Tongue (tissue), 1 donor: ENCODE measurements at regions not wholly inside any gene's neighbourhood (a gene's known extent, or its start where the extent isn't known, plus 50 kb on each side); places are given as distances from the start of the nearest gene placed in this dataset.
"Not testable (repeated sequence)": the region's sequence is repeated elsewhere in the genome, so short reads cannot be mapped to it uniquely, and the experiment has no call there.

Experiments
- DNase-seq: peaks from one replicate; pipeline ENCODE4 v3.0.0-alpha.2; 2015

DNA sequence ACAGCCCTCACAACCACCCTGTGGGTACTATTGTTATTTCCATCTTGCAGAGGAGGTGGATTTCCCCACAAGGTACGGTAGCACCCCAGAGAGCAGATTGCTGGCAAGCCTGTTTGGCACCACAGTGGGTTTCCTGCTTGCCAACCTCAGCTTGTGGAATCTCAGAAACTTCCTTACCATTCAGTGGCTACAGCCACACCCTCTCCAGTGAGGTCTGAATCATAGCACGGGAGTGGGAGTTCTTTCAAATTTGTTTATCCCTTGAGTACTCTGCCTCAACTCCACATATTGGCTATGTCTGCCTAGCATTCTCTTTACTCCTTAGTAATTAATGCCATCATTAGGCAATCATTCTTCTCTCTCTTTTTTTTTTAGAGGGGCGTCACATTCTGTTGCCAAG, 162.1 kb downstream of the PTPRU start:
- DNase-seq = no peak

DNA sequence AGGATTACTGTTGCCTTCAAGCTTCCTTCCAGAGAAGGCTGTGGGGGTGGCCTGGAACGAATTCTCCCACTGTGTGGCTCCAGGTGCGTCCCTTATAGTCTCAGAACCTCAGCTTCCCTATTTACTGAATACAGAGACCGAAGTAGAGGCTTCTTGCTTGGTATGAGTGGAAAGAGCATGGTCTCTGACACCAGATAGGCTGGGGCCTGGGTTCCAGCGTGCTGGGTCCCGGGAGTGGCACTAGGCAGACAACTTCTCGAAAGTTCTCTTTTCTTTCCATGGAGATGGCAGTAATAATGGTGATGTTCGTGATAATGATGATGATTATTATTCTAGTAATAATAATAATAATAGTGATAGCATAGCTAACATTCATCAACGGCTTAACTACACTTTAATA, 161.7 kb downstream of the PTPRU start:
- DNase-seq = no peak

DNA sequence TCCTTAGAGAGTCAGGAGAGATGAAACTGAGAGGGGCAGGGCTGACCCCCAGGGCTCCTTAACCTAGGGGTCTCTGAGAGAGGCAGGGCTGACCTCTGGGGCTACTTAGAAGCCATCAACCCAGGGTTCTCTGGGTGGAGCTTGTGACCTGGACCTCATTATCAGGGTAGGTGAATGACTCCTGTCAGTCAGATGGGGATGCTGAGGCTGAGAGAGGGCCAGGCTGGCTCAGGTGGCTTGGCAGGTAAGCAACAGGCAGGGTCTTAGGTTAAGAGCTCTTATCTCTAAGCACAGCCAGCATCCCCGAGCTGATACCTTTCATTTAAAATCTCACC, 160.9 kb downstream of the PTPRU start:
- no peak for DNase-seq

DNA sequence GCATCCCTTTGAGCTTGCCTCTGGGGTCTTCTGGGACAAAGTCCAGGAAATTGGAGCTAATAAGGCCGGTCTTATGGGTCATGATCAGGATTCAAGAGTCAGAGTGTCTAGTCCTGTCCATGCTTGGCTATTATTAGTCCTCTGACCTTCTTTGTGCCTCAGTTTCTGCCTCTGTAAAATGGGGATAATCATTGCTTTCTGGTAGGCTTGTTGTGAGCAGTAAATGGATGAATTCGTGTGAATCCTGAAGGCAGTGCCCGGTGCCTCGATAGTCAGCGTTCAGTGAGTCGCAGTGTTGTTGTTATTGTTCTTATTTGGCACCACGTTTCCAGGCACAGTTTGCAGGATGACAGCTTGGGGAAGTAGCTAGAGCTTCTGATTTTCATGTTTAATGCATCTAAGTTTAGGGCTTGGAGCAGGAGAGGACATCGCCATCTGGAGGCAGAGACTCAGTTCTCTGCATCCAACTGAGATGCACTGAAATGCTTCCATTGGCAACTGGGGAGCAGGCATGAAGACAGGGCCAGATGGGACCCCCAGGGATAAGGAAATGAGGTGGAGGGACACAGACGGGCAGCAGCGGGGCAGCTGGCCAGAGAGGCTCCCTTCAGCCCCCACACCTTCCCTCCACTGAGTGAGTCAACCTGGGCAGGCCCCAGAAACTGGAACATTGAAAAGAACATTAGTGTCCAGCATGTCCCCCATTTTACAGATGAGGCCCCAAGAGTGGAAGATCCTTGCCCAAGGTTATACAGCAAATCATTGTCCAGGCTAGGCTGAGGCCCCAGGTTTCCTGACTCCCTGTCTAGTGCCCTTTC, 160.3 kb downstream of the PTPRU start:
- no peak for DNase-seq

DNA sequence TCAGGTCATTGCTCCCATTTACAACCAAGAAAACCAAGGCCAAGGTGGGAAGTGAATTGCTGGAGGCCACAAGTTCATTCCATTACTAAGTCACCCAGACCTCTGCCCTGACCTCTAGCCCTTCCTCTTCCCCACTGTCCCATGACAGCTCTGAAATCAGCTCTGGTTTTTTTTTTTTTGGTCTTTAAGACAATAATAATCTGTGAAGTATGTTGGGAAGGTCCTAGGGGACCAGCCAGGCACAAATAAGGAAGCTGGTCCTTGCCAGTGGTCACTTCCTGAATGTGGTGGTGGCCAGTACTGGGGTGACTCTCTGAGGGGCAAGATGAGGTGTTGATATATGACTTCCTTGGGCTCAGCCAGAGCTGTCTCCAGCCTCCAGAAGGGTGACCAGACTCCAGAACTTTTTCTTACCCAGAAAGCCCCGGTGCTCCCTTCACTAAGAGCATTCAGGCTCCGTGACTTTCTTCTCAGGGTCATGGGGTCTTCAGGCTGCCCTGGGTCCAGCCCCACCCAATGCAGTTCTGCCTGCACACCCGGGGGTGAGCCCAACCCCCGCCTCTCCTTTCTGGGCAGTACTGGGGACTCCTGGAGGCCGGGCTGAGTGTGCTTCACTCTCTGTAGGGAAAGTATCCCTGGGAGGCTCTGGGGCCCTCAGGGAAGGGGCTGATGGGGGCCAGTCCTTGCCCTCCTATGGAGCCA, 159.6 kb downstream of the PTPRU start:
- no peak for DNase-seq

DNA sequence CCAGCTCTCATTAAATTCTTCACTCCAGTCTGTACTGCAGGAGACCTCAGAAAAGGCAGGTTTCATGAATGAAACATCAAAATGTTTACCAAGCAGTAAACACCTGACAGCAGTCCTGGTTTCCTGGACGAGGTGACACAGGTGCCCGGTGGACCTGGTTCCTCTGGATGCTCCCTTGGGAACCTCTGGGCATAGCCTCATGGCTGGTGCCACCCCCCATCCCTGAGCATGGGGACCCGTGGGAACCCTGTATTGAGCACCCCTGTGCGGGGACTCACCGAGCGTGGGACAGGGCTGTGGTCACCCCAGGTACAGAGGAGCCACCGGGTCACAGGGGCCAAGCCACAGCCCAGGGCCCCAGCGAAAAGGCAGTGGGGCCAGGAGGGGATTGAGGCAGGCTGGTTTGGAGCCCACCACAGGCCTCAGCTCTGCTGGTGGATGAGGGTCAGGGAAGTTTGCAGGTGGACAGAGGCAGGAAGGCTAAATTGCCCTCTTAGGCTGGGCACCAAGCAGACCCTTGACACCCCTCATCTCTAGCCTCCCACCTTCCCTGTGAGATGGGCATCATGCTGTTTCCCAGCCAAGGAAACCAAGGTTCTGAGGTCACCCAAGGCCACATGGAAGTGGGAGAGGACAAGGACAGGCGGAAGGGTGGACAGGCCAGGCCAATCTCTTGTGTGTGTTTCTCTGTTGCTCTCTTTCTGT, 158.4 kb downstream of the PTPRU start:
- DNase-seq = no peak

DNA sequence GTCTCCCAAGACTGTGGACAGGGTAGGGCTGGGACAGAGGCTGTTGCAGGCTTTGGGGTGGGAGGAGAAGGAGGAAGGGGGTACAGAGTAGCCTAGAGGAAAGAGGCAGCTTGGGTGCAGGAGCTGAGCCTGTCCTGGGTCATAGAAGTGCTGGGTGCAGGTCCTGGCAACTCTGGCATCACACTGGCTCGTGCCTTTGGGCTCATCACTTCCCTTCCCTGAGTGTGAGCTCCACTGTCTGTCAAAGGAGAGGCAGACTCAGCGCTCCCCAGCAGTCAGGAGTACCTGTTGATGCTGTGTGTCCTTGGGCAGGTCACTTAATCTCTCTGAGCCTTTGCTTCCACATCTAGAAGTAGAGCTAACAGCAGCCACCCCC, 157.1 kb downstream of the PTPRU start:
- DNase-seq = no peak

DNA sequence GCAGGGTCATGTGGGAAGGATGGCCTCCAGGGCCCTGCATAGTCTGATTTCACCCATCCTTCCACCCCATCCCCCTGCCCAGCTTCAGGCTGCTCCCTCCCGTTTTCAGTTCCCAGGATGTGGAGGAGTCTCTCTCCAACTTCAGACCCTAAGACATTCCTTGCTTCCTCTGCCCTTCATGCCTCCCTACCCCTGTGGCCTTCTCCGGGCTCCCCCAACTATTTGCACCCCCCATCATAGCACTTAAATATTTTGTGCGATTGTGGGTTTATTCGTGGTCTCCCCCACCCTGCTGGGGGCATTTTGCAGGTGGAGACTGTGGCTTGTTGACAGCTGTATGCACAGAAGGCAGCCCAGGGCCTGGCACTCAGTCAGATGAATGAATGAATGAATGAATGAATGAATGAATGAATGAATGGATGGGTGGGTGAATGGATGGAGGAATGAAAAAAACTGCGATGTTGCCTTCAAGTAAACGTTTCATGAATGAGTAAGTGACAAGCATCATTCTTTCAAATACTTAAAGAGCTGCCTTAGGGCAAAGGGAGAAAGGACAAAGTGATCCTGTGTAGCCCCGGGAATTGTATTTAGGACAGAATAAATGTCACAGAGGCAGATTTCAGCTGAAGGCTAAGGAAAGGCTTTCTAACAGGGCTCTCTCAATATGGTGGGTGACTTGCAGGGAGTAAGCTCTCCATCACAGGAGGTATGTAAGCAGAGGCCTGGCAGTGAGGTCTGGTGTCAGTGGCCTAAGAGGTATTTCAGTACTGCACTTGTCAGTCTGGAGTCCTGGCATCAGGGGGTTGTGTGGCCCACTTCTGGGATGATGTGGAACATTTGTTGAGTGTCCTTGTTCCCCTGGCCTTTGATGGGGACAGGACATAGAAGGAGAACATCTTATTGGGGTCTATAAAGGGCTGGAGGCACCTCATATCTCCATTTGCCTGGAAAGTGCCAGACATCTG, 156.4 kb downstream of the PTPRU start:
- no peak for DNase-seq

DNA sequence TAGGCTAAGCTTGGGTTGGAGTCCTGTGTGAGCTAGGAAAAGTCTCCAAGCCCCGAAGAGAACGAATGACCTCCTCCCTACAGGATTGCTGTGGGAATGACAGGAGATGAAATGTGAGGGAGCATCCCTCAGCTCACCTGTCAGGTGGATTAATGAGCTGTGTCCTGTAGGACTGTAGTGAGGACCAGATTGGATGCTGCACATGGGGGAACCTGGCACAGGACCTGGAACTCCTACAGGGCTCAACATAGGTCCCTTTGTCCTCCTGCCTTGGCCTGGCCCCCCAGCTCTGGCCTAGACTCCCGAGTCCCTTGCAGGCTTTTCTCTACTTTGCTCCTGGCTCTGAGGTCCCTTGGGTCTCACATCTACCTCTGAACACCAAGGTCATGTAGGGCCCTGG, 155.7 kb downstream of the PTPRU start:
- no peak for DNase-seq

DNA sequence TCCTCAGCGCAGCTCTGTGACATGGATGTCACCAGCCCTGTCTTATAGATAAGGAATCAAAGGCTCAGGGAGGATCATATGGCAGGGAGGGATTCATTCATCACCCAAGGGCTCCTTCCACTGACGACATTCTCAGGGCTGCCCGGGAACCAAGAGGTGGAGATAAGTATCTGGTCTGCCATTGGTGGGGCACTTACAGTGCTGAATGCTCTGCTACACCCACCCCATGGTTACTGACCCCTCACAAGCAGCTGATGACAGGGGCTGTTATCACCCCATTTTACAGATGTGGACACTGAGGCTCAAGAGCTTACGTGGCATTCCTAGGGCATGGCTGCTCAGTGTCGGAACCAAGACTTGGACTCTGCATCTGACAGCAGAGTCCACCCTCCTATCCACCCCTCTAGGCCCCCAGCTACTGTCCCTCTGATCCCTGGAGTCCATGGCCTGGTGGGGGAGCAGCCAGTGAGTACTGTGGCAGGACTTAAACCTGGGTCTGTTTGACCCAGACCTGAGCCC, 155.1 kb downstream of the PTPRU start:
- DNase-seq = no peak

DNA sequence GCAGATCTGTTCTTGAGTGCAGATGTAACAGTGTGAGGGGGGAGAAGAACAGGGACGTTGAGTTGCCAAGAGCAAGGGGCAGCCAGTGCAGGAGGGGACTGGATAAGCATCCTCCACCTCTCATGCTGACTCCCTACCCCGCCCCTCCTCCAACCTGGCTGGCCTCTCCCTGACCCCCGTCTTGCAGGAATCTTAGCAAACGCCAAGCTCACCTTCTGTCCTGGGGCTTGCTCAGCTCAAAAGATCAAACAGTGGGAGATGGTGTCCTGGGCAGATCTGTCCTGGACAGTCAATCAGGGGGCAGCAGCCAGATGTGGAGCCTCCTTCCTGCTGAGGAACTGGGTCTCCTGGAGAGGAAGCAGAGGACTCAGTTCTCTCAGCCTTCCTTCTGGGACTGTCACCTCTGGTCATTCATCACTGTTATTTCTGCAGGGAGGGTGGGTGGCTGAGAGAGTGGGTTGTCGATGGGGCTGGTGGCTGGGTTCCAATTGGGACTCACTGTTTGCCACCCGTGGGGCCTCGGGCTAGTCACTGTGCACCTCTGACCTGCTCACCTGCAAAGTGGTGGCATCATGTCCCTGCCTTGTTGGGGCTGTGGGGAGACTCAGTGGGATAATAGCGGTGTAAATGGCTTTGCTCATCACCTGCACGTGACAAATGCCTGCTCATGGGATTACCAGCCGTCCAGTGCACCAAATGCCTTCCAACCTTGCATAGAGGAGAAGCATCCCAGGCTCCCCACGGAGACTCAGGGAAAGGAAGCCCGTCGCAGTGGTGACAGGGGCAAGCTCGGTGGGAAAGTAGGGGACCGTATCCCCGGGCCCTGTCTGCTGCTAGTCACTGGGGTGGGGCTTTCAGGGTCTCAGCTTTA, 154.4 kb downstream of the PTPRU start:
- no peak for DNase-seq

DNA sequence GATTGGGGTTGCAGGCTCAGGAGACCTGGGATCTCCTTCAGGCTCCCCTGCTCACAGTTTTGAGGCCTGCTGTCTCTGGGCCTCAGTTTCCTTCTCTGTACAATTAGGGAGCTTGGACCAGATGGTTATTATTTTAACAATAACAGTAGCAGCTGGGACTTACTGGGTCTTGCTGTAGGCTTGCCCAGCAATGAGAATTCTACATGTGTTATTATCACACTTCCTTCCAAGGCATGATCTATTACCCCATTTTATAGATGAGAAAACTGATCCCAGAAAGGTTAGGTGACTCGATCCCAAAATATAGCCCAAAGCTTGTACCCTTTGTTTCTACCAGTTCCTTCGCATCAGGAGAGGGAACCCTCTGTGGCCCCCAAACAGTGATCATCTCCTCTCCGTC, 153.8 kb downstream of the PTPRU start:
- DNase-seq = no peak

DNA sequence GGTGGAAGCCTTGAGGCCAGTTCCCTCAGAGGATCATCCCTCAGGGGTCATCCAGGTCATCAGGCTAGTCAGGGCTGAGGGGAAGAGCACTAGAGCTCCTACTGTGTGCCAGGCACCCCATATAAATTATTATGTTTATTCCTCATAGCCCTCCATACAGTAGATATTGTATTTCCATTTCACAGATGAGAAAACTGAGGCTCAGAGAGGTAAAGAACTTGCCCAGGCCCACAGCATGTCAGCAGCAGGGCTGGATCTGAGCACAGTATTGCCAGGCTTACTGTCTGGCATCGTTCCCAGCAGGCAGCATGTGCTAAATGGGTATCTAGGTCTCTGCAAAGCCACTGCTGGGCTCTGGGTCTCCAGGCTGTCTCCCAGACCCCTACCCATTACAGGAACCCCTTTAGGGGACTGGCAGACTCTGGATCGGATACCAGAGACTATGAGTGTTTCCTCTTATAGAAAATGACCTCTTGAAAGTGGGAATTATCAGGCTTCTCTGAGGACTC, 153.3 kb downstream of the PTPRU start:
- DNase-seq = no peak

DNA sequence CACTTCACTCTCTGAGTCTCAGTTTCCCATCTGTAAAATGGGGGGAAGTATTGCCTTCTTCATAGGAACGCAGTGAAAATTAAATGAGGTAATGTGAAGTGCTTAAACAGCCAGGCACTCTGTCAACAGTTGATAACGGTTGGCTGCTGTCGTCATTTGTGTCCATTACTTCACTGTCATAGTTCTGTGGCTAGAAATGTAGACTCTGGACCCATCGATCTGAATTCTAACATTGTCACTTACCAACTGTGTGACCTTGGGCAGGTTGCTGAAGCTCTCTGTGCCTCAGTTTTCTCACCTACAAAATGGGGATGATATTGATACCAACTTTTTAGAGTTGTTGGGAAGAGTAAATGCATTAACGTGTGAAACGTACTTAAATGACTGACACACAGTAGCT, 152.6 kb downstream of the PTPRU start:
- no peak for DNase-seq

DNA sequence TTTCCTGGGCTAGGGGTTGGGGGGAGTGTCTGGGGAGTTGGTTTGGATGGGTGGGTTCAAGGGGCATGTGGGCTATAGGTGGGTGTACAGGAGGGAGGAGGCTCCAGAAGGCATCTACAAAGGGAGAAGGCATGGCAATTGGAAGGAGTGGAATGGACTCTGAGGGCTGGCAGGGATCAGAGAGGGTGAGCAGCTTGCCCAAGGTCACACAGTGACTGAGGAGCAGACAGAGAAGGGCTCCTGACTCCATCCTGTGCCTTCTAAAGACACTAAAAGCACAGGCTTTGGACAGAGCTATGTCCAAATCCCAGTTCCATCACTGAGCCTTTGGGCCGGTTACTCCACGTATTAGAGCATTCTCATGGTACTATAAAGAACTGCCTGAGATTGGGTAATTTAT, 151.8 kb downstream of the PTPRU start:
- no peak for DNase-seq

DNA sequence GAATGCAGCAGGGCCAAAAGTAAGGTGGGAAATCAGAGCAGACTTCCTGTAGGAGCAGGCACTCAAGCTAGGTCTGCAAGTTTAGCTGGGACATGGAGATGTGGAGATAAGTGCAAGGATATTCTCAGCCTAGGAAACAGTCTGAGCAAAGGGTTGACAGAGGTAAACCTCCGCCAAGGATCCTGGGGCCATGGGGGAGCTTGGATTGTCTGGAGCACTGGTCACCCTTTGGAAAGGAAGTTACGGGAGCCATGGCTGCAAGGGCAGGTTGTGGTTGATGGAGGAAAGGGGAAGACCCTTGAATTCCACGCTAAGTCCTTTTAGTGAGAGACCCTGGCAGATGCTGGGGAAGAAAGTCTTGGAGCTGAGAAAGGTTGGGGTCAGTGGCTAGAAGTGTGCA, 150.9 kb downstream of the PTPRU start:
- DNase-seq = no peak

DNA sequence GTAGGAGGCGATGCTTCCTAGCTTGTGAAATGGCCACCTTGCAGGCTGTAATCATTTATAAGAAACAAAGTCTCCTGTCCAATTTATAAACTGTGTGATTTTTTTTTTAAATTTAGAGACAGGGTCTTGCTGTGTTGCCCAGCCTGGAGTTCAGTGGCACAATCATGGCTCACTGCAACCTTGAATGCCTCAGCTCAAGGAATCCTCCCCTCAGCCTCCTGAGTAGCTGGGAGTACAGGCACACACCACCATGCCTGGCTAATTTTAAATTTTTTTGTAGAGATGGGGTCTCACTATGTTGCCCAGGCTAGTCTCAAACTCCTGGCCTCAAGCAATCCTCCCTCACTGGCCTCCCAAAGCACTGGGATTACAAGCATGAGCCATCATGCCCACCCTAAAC, 150.1 kb downstream of the PTPRU start:
- not testable (repeated sequence) for DNase-seq

DNA sequence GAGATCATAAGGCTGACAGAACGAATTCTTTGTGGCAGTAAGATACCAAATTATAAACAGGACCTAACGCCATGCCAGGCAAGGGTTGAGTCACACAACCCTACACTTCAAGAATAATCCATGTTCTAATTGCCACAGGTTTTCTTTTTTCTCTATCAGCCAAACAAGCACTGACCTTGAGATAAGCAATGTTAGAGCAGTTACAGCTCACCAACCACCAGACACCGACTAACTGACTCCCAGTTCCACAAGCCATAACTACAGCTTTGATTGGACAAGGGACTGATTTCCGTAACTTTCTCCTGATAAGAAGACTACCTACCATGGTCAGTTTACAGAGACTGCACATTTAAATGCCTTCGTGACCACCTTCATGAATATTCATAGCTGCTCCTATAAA, 149.6 kb downstream of the PTPRU start:
- DNase-seq = no peak

DNA sequence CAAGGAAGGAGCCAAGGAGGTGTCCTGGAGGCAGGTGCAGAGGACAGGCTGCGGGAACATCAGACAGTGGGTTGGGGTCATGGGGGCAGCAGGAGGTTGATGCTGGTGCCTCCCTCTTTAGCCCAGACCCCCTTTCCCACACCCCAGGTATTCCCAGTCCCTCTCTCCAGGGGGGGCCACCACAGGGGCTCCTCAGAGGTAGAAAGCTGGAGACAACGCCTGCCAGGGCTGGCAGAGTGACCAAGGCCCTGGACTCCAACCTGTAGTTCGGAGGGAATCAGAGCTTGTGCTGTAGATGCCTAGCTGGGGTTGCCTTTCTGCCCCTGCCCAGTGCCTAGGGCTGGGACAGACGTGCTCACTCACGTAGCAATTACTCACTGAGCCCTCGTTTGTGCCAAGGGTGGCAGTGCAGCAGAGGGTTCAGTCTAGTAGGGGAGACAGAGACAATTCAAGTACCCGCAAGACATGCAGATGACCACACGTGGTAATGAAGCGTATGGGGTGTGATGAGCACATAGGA, 148.2 kb downstream of the PTPRU start:
- no peak for DNase-seq

DNA sequence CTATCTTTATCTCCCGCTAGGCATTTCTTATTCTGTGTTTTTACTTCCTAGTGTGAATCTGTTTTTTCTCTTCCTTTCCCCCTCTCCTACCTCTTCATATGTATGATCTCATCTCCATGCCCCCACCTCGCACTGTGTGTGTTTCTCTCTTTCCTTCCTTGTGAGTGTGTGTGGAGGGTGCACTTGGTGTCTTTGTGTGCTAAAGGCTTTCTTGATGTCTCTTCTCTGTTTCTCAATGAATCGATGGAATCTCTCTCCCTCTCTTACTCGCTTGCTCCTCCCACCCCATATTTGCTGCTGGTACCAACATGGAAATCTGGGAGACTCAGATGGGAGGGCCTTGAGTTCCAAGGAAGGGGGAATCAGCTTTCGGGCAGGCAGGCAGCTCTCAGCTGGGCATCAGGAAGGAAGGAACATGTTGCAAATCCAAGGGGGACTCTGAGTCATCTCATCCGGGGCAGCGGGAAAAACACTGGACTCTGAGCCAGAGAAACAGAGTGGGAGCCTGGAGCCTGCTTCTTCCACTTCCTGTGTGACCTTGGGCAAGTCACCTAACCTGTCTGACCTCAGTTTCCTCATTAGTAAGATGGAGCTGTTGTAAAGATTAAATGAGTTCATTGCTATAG, 147.5 kb downstream of the PTPRU start:
- no peak for DNase-seq
